VCaP (cell line): ENCODE measurements at regions not wholly inside any gene's neighbourhood (a gene's known extent, or its start where the extent isn't known, plus 50 kb on each side); places are given as distances from the start of the nearest gene placed in this dataset.
"Not testable (repeated sequence)": the region's sequence is repeated elsewhere in the genome, so short reads cannot be mapped to it uniquely, and the experiment has no call there.

Experiments used
- H3K27ac ChIP-seq: fragments of 450-650 bp; 2 replicates; pipeline ENCODE4 v1.5.1; 2017
- CTCF ChIP-seq: fragments of 450-650 bp; conservative IDR thresholded peaks from 2 replicates; pipeline ENCODE4 v1.5.1; 2017; ENCODE audit warnings: mild to moderate bottlenecking, moderate library complexity

GRCh38 chr6:27778625-27779417, 133.4 kb downstream of the OR2B2 start:
- no peak for TF ChIP-seq CTCF
- H3K27ac ChIP-seq, result no peak overlapping the region

GRCh38 chr6:27777614-27778355, 134.4 kb downstream of the OR2B2 start:
- no peak for TF ChIP-seq CTCF
- H3K27ac ChIP-seq, result no peak overlapping the region

GRCh38 chr6:27777126-27777525, 135.1 kb downstream of the OR2B2 start:
- no peak for TF ChIP-seq CTCF
- H3K27ac ChIP-seq, result no peak overlapping the region

- no peak for TF ChIP-seq CTCF
- no peak overlapping the region for H3K27ac ChIP-seq
Observed at GRCh38 chr6:27776504-27776903, 135.7 kb downstream of the OR2B2 start.

- no peak for TF ChIP-seq CTCF
- no peak overlapping the region for H3K27ac ChIP-seq
Observed at GRCh38 chr6:27775796-27776184, 136.4 kb downstream of the OR2B2 start.

GRCh38 chr6:27775138-27775795, 136.9 kb downstream of the OR2B2 start:
- not testable (repeated sequence) for H3K27ac ChIP-seq

GRCh38 chr6:27774264-27774600, 138.0 kb downstream of the OR2B2 start:
- H3K27ac ChIP-seq, result not testable (repeated sequence)

GRCh38 chr6:27773542-27774263, 138.5 kb downstream of the OR2B2 start:
- not testable (repeated sequence) for H3K27ac ChIP-seq
